Thymus (tissue), 11 donors: ENCODE measurements at regions not wholly inside any gene's neighbourhood (a gene's known extent, or its start where the extent isn't known, plus 50 kb on each side); places are given as distances from the start of the nearest gene placed in this dataset.

Source experiments
- DNase-seq, 9 donors: peaks; one replicate each; pipeline ENCODE4 v3.0.0-alpha.2; 2013; ENCODE audit warnings: low spot score in 9 of 9, low read depth in 6 of 9, missing footprints in 1 of 9
- H3K27ac ChIP-seq, 2 donors: one replicate each; pipeline ENCODE4 v1.5.1; 2013; ENCODE audit warnings: control low read depth in 1 of 2, low read depth in 1 of 2, low read length in 1 of 2, mild to moderate bottlenecking in 1 of 2, moderate library complexity in 1 of 2
- H3K27me3 ChIP-seq, 2 donors: one replicate each; pipeline ENCODE4 v1.5.1; 2013; ENCODE audit warnings: low read length in 1 of 2; ENCODE audit not compliant: control insufficient read depth in 2 of 2, insufficient read depth in 1 of 2
- H3K36me3 ChIP-seq, 2 donors: one replicate each; pipeline ENCODE4 v1.5.1; 2013; ENCODE audit warnings: low read length in 1 of 2, mild to moderate bottlenecking in 1 of 2, moderate library complexity in 1 of 2; ENCODE audit not compliant: control insufficient read depth in 2 of 2, insufficient read depth in 2 of 2
- H3K4me1 ChIP-seq, 2 donors: one replicate each; pipeline ENCODE4 v1.5.1; 2013; ENCODE audit warnings: low read length in 2 of 2; ENCODE audit not compliant: control insufficient read depth in 2 of 2, insufficient read depth in 2 of 2
- H3K4me3 ChIP-seq, 2 donors: one replicate each; pipeline ENCODE4 v1.5.1; 2013; ENCODE audit warnings: low read length in 2 of 2, control low read depth in 1 of 2, mild to moderate bottlenecking in 1 of 2
- H3K9me3 ChIP-seq, 2 donors: one replicate each; pipeline ENCODE4 v1.5.1; 2013; ENCODE audit warnings: low read length in 1 of 2, mild to moderate bottlenecking in 1 of 2; ENCODE audit not compliant: control insufficient read depth in 2 of 2, insufficient read depth in 1 of 2
- WGBS: extraction: QIAGEN DNeasy Blood & Tissue Kit; methylation state at CpG from one replicate; pipeline ENCODE4 v1.1.7; 2013; 5-methylcytosine and 5-hydroxymethylcytosine counted together
- donor health status: healthy.

GRCh38 chr21:22892028-22892427 is 1893.8 kb downstream of the NCAM2 start:
- Histone ChIP-seq H3K4me3 (no peak overlapping the region), H3K27me3 (no peaks in the 10 kb centered on the region), H3K9me3 (no peaks in the 10 kb centered on the region), H3K36me3 (no peaks in the 10 kb centered on the region), H3K4me1 (no peaks in the 10 kb centered on the region), H3K27ac (no peak overlapping the region)
- WGBS: 84% methylated on average over 2 of the region's 2 CpGs
- no peak for DNase-seq

- H3K9me3 ChIP-seq: no peaks in the 10 kb centered on the region
- WGBS: 90% methylated on average over 1 of the region's 1 CpG
- no peak for DNase-seq
- H3K27me3 ChIP-seq: no peaks in the 10 kb centered on the region
- H3K27ac ChIP-seq: no peak overlapping the region
- no peaks in the 10 kb centered on the region for H3K4me1 ChIP-seq
- H3K4me3 ChIP-seq: no peak overlapping the region
- H3K36me3 ChIP-seq: no peaks in the 10 kb centered on the region
These were observed 1894.5 kb downstream of the NCAM2 start for GRCh38 chr21:22892740-22893139.

- no peak overlapping the region for H3K4me3 ChIP-seq
- H3K9me3 ChIP-seq: no peaks in the 10 kb centered on the region
- no peak for DNase-seq
- 57% methylated on average over 5 of the region's 5 CpGs for WGBS
- no peak overlapping the region for H3K27ac ChIP-seq
- H3K4me1 ChIP-seq: no peaks in the 10 kb centered on the region
- no peaks in the 10 kb centered on the region for H3K36me3 ChIP-seq
- no peaks in the 10 kb centered on the region for H3K27me3 ChIP-seq
These were observed 1899.9 kb downstream of the NCAM2 start for GRCh38 chr21:22898051-22898665.

- WGBS: 20% methylated on average over 2 of the region's 2 CpGs
- no peak for DNase-seq
- H3K36me3 ChIP-seq: no peaks in the 10 kb centered on the region
- no peak overlapping the region for H3K4me3 ChIP-seq
- no peaks in the 10 kb centered on the region for H3K4me1 ChIP-seq
- no peaks in the 10 kb centered on the region for H3K9me3 ChIP-seq
- H3K27me3 ChIP-seq: no peaks in the 10 kb centered on the region
- H3K27ac ChIP-seq: no peak overlapping the region
These were observed 1902.3 kb downstream of the NCAM2 start for GRCh38 chr21:22900490-22900889.

GRCh38 chr21:22903851-22904250 is 1905.6 kb downstream of the NCAM2 start:
- no peaks in the 10 kb centered on the region for H3K9me3 ChIP-seq
- H3K4me3 ChIP-seq: no peak overlapping the region
- DNase-seq: no peak
- no peak overlapping the region for H3K27ac ChIP-seq
- H3K36me3 ChIP-seq: no peaks in the 10 kb centered on the region
- no peaks in the 10 kb centered on the region for H3K4me1 ChIP-seq
- no peaks in the 10 kb centered on the region for H3K27me3 ChIP-seq

- Histone ChIP-seq H3K27me3 (no peaks in the 10 kb centered on the region), H3K9me3 (no peaks in the 10 kb centered on the region), H3K36me3 (no peaks in the 10 kb centered on the region), H3K27ac (no peak overlapping the region), H3K4me1 (no peaks in the 10 kb centered on the region), H3K4me3 (no peak overlapping the region)
- no peak for DNase-seq
- WGBS: 90% methylated on average over 4 of the region's 4 CpGs
These were observed 1906.2 kb downstream of the NCAM2 start for GRCh38 chr21:22904385-22904784.

- 92% methylated on average over 1 of the region's 1 CpG for WGBS
These were observed 1926.8 kb downstream of the NCAM2 start for GRCh38 chr21:22925032-22925431.

GRCh38 chr21:22927469-22927868 is 1929.3 kb downstream of the NCAM2 start:
- Histone ChIP-seq H3K27me3 (no peaks in the 10 kb centered on the region), H3K4me1 (no peaks in the 10 kb centered on the region), H3K4me3 (no peak overlapping the region), H3K27ac (no peak overlapping the region), H3K36me3 (no peaks in the 10 kb centered on the region), H3K9me3 (no peaks in the 10 kb centered on the region)
- no peak for DNase-seq
- WGBS: 85% methylated on average over 2 of the region's 2 CpGs

More at GRCh38 chr21:22925032-22925431, 1926.8 kb downstream of the NCAM2 start:
- Histone ChIP-seq H3K27ac (no peak overlapping the region), H3K4me1 (no peaks in the 10 kb centered on the region), H3K9me3 (no peaks in the 10 kb centered on the region), H3K36me3 (no peaks in the 10 kb centered on the region), H3K4me3 (no peak overlapping the region), H3K27me3 (no peaks in the 10 kb centered on the region)
- DNase-seq: no peak

GRCh38 chr21:22941779-22942490 is 1943.7 kb downstream of the NCAM2 start:
- 88% methylated on average over 4 of the region's 4 CpGs for WGBS
- Histone ChIP-seq H3K27me3 (no peaks in the 10 kb centered on the region), H3K4me1 (no peaks in the 10 kb centered on the region), H3K4me3 (no peak overlapping the region), H3K36me3 (no peaks in the 10 kb centered on the region), H3K27ac (no peak overlapping the region), H3K9me3 (no peaks in the 10 kb centered on the region)
- DNase-seq: no peak
